Activated T-cell treated with anti-CD3 and anti-CD28 coated beads for 48 hours (primary cell): ENCODE measurements at regions not wholly inside any gene's neighbourhood (a gene's known extent, or its start where the extent isn't known, plus 50 kb on each side); places are given as distances from the start of the nearest gene placed in this dataset.

Experiments used
- DNase-seq: peaks from one replicate; pipeline ENCODE4 v3.0.0-alpha.2; 2020; ENCODE audit warnings: low read depth

DNA sequence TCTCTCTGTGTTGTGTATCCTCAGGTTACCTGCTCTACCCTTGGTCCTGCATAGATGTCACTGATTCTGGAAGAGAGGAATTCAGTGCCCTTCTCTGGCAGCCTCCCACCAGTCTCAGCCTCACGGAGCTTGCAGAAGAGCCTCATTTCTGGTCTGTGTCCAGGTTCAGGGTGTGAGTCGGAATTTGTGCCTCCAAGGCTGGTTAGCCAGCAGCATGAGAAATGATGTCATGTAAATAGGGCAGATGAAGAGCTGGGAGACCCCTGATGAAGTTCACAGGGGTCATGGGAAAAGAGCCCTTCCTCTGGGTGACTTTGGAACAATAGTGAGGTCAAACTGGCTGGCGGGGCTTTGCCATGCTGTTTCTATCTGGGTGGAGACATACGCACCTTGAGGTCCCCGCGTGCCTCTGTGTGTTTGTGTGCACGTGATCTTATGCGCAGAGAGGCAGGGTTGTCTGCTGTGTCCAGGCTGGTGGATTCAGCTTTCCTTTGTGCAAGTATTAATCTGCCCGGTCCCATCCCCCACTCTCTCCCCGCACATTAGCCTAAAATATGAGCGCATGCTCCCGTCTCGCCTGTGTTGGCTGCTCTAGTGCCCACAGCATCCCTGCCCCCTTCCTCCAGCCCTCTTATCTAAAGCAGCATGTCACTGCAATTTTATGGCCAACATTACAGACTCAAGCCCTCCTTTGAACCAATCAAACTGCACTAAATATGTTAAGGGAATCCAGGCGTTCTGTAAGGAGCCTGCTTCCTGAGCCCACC, 256.3 kb upstream of the ZFHX3 start:
- no peak for DNase-seq

DNA sequence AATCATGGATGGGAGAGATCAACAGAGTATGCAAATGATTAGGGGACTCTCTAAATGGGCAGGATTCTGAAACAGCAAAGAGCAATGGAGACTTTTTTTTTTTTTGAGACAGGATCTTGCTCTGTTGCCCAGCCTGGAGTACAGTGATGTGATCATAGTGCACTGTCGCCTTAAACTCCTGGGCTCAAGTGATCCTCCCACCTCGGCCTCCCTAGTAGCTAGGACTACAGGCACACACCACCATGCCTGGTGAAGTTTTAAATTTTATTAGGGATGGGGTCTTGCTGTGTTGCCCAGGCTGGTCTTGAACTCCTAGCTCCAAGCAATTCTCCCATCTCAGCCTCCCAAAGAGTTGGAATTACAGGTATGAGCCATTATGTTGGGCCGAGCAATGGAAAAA, 255.0 kb upstream of the ZFHX3 start:
- DNase-seq = no peak

DNA sequence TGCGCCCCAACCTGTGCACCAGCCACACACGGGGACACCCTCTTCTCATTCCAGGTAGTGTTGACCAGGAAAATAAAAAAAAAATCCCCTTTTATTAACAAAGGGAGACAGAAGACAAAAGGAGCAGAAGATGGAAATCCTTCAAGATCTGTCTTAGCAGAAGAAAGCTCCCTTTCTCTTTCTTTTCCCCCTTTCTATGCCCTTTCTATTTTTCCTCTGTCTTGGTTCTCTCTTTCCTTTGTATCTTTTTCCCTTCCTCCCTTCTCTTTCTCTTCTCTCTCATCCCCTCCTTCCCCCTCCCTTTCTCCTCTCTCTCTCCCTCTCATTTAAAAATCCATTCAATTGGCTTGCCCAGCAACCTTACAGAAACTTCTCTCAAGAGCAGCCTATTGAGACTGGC, 254.1 kb upstream of the ZFHX3 start:
- no peak for DNase-seq

DNA sequence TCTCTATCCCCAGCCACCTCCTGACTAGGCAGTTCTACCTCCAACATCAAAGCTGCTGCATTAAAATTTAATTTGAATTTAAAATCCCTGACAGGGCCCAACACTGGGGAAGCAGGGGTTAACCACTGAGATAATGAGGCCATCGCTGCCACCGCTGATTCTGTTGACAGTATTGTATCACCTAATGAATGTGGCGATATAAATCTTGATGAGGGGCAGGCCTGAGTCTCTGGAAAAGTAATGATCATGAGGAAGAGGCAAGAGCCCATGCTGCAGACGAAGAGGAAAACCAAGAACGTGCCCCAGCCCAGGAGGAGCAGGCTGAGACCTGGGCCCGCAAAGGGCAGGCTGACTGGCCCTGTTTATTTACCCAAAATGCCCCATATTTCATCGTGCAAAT, 251.4 kb upstream of the ZFHX3 start:
- no peak for DNase-seq

DNA sequence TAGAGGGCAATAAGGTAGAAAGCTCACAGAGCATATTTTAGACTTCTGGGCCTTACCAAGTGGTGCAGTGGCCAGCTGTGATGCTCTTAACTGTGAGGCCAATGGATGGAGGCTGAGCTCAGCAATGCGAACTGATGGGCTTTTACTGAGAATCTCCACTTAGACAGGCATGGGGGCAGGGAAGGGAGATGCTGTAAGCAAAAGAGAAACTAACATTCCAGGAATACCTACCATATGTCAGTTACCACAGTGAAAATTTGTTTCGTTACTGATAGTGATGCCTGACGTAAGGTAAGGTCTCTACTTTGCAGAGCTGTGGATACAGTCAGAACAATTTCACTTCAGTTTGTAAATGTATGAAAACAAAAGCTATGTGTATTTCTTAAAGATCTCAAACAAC, 250.6 kb upstream of the ZFHX3 start:
- no peak for DNase-seq

DNA sequence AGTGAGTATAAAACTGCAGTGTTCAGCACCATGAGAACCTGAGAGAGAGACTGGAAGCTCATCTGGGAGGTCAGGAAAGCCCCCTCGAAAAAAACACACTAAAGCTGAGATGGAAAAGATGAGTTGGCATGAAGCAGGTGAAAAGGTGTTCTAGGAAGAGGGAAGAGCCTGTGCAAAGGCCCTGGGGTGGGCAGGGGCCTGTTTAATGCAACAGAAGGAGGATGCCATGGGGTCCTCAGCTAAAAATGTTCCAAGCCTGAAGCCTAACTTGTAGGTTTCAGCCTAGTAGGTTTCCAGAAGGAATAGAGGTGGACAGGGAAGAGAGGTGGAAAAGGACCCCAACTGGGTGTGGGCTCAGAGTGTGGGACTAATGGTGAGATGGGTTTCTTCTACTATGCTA, 242.3 kb upstream of the ZFHX3 start:
- DNase-seq = no peak

DNA sequence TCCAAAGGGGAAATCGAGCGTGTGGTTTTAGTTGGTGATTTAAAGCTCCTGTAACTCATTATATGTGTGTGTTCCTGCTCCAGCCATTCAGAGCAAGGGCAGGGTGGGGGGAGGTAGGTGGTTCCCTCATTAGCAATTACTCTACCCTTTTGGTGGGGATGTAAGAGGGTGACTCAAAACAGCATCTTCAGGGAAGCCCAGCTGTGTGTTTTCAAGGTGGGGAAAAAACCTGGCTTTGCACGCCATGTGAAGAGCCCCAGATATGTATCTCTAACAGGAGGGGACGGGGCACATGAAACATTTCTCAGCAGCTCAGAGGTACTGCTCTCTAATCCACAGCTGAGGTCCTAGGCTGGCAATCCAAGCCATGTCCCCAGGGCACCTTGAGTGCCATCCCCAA, 241.3 kb upstream of the ZFHX3 start:
- DNase-seq = no peak

DNA sequence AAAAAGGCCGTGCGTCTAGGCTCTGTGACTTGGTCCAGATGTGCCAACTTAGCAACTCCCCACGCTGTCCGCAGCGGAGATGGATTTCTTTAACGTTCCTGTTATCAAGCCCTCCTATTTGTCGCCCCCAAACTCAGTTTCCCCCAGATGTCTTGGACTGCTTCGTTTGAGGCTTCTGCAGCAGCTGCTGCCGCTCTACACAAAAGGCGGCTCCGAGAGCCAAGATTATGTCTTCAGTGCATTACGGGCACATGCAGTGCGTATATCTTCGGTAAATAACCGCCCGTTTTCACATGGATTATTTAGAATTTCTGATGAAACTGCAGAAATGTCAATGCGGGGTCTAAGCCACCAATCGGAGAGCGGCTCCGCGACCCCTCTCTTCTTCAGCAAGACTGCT, 240.6 kb upstream of the ZFHX3 start:
- DNase-seq = no peak

DNA sequence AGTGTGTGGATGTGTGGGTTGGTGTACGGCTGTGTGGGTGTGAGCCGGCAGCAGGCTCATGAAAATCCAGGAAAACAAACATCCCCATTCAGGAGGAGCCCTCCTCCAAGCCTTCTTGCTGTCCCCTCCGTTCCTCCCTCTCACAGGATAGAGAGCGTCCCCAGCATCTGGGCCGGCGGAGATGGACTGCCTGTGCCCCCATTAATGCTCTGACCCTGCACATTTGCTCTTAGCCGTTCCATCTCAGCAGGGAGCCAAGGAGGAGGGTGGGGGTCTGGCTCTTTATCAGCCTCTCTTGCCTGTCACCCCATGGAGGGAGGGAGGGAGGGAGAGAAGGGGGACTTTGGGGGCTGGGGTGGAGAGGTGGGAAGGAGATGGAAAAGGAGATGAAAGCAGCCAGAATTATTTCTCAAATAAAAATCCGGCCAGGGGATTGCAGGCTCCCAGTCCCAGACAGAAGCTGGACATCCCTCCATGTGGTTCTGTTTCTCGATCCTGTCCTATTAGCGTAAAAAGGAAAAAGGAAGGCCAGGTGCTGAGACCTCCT, 240.0 kb upstream of the ZFHX3 start:
- no peak for DNase-seq

DNA sequence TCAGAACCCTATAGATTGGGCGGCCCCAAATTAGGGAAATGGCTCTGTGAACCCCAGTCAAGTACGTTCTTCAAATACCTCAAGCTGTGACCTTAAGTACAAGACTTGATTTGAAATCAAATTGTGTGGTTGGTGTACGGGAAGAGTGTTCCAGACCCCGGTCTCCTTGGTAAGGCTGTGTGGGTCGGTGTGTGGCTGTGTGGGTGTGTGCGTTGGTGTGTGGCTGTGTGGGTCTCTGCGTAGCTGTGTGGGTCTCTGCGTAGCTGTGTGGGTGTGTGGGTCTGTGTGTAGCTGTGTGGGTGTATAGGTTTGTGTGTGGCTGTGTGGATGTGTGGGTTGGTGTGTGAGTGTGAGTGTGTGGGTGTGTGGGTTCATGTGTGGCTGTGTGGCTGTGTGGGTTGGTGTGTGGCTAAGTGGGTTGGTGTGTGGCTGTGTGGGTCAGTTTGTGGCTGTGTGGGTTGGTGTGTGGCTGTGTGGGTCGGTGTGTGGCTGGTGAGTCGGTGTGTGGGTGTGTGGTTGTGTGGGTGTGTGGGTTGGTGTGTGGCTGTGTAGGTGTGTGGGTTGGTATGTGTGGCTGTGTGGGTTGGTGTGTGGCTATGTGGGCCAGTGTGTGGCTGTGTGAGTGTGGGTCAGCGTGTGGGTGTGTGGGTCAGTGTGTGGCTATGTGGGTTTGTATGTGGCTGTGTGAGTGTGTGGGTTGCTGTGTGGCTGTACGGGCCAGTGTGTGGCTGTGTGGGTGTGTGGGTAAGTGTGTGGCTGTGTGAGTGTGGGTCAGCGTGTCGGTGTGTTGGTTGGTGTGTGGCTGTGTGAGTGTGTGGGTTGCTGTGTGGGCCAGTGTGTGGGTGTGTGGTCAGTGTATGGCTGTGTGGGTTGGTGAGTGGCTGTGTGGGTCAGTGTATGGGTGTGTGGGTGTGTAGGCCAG, 238.7 kb upstream of the ZFHX3 start:
- DNase-seq = no peak

DNA sequence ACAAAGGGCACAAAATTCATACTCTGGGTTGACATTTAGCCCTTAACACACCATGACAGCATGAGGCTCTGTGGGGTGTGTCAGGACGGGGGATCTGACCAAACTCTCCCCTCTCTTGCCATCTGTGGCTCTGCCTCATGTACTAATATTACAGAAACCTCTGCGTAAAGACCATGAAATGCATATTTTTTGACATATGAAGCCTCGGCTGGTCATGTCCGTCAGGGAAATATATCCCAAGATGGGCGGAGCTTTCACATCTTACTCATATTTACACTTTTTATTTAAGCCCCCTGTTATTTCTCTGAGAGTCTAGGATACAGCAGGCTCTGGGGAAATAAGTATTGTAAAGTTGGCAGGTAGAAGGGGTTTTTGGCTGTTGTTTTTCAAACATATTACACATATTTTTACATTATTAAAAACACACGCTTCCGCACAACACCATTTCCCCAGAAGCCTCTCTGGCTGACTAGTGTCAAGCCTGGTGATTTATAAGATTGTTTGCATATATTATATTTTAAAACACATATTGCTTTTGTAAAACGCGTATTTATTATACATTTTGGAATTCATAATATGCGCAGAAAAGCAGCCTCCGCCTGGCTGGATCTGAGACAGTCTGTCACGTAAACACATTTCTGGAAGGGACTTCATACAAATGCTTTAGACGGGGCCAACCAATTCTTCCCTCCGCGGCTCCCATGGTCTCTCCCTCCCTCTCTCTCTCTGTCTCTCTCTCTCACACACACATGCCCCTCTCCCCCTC, 237.7 kb upstream of the ZFHX3 start:
- DNase-seq = no peak

DNA sequence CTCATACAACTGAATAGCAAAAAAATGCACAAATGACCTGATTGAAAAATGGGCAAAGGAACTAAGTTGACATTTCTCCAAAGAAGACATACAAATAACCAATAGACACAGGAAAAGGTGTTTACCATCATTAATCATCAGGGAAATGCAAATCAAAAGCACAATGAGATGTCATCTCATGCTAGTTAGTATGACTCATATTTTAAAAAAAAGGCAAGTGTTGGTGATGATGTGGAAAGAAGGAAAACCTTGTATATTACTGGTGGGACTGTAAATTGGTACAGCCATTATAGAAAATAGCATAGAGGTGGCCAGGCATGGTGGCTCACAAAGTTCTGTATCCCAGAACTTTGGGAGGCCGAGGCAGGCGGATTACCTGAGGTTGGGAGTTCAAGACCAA, 232.5 kb upstream of the ZFHX3 start:
- DNase-seq = no peak

DNA sequence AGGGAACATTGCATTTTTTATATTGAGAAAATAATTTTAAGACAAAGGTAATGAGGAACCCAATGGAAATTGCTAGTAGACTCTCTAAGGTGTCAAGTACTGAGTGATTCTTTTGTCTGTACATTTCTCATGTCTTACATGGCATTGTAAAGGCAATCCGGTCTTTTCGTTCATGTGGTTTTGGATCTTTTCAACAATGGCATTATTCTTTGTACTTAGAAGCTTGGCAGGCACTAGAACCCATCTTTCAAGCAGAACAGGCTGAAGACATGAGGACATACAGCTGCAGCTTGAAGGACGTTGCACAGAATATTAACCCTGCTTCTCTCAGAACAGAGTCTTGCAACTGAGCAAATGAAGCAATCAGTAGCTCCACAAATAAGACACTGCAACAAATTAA, 231.5 kb upstream of the ZFHX3 start:
- DNase-seq = no peak

DNA sequence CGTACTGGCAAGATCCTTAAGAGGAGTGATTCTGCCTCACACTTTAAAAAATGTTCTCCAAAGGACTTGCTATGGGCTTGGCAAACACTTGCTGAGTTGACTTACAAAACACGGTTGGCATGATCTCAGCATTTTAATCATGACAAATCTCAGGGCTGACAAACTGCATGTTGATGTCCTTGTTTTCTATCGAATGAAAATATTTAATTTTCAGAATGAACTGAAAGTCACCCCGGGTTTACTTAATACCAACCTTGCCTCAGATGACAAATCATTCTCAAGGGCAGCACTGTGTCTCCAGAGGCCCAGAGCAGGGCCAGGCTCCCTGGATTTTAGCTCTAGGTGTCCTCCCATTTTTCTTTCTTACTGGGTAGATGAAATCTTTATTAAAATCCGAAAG, 229.1 kb upstream of the ZFHX3 start:
- no peak for DNase-seq

DNA sequence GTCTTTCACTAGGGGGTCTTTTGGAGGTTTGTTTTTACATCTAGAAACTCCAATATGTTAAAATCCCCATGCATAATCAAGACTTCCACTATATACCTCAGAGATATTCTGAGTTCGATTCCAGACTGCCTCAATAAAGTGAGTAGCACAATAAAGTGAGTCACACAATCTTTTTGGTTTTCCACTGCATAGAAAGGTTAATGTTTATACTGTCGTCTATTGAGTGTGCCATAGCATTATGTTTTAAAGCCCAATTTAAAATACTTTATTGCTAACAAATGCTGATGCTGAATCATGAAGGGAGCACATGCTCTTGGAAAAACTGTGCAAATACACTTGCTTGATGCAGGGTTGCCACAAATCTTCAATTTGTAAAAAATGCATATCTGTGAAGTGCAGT, 227.5 kb upstream of the ZFHX3 start:
- DNase-seq = no peak

DNA sequence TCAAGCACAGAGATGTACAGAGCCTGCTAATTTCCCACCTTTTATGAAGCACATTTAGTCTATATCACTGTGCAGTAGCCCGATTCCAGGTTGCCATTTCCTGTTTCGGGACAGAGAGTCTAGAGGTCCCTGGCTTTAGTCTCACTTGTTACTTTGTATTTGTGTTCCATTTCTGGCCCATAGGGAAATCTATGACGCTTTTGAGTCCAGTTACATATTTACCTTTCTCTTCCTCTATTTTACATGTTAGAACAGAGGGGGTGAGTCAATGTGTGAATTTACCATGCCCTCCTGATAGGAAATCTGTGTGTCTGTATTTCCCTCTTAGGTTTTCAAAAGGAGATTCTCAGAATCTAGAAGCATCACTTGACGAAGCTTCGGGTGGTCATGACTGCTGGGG, 227.1 kb upstream of the ZFHX3 start:
- no peak for DNase-seq

DNA sequence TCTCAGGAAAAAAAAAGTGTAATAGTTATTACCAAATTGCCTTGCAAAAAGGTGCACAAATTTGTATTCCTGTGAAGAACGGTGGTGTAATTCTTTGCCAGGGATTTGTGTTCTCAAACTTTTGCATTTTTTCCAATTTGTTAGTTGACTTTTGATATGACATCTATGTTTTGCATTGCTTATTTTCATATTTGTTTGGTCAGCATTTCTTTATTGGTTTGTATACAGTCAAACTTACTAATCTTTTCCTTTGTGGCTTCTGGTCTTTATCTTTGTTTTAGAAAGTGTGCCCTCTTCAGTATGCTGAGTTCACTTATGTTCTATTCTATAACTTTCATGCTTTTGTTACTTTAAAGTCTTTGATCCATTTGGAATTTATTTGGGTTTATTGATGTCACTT, 226.2 kb upstream of the ZFHX3 start:
- no peak for DNase-seq

DNA sequence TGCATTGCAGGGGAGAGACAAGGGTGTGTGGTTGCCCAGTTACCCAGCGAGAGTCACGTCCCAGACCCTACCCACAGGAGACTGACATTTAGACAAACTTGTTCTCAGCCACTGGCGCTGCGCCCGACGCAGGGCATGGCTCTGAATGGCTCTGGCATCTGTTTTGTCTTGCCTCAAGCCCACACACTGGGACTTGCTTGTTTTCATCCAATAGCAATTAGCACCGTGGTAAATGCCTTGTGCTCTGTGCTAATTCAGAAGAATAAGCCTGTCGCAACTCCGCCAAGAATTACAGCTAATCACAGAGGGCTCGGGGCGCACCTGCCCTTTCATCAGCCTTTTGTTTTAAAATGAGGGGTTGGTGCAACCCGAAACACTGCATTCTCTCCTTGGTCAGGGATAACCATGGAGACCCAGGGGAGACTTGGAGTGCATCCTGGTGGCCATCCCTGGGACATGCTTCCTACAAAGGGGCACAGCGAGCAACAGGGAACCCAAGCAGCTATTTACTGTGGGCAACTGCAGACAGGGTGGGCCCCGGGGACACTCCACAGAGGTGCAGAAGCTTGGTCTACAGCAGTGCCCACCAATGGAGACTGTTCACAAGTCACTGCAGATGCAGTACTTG, 220.6 kb upstream of the ZFHX3 start:
- no peak for DNase-seq

DNA sequence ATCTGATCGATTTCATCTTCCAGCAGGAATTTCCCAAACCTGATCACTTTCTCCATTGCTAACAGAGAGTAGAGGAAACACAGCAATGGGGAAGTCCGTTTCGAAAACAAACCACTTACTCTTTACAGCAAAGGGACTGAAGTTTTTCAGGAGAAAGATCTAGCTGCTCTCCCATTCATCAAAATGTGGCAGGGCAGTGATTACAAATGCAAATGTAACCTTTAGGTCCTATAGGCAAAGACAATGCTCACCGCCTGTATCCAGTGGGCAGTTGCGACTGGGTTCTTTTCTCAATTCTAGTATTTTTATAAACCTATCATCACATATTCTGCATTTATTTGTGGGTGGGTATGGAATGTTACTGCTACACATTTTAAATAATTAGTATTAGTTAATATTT, 218.0 kb upstream of the ZFHX3 start:
- DNase-seq = no peak

DNA sequence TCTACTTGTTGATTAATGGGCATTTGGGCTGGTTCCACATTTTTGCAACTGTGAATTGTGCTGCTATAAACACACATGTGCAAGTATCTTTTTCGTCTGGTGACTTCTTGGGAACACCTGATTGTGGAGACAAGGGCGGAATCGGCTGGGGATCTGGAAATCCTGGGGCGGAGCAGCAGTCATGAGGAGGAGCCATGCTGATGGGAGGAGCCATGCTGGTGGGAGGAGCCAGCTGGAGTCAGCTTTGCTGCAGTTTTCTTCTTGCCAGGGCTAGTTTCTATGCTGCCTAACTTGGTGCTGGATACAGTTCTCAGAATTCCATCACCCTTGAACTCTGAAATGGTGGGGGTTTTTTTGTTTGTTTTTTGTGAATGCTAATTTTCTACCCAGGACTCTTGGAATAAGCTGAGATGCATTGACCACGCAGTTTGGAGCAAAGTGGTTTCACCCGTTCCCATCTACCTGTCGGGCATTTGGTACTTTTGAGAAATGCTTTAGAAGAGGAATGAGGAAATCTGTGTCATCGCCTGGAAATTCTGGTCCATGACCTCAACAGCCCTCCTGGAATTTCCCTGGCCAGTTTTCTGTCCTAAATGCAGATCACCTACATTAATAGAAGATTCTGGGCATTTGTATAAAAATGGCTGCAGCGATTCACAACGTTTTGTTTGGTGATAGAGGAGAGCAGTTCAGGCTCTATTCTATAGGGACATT, 217.4 kb upstream of the ZFHX3 start:
- DNase-seq = no peak

DNA sequence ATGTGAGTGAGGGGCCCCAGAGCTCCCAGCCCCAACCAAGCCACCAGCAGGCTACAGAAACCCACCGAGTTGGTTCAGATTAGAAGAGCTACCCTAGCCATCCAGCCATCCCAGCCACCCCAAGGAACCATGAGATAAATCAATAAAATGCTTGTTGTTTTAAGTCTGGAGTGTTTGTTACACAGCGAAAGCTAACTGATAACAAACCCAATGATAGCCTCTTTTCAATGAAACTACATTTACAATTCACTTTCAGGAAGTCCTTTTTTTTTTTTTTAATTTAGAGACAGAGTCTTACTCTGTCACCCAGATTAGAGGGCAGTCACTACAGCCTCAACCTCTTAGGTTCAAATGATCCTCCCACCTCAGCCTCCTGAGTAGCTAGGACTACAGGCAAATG, 215.0 kb upstream of the ZFHX3 start:
- DNase-seq = no peak
